ENCODE measurements at regions not wholly inside any gene's neighbourhood (a gene's known extent, or its start where the extent isn't known, plus 50 kb on each side); places are given as distances from the start of the nearest gene placed in this dataset.

DNA sequence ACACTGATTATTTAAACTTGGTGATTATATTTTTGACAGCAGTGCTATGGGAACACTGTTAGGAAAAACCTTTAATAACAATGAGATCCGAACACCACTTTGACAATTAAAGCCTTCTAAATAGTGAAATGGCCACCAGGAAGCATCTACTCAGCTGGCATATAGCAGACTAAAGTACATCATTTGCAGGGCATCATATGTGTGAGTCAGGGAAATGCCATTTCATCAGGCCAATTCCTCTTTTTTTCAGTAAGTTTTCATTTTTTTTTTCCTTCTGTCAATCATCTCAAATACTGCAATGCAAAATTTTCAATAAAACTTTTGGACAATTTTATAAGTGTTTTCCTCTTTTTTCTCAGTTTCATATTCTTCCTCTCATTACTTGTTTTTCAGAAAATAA lies 521.4 kb upstream of the SEMA3D start:
- TF ChIP-seq USF1 (CRISPR knock-in tag; IDR thresholded peaks at IDR 0.05) (no peak), DEAF1 (CRISPR knock-in tag; IDR thresholded peaks at IDR 0.05) (no peak)
- FAIRE-seq (no peak), DNase-seq (ENCODE audit: extremely low read depth in 1 of 4, low spot score in 3 of 4) (no peak), ATAC-seq (no peak)
- Histone ChIP-seq H3K4me1 (replicated peaks in 1 of 2; ENCODE audit: control insufficient read depth in 2 of 2, insufficient read depth in 2 of 2, low read length in 2 of 2) (no peaks in the 10 kb centered on the region), H3K4me2 (ENCODE audit: insufficient read depth, low read length) (no peak overlapping the region), H4K20me1 (replicated peaks; ENCODE audit: control insufficient read depth, insufficient read depth, low read length) (no peaks in the 10 kb centered on the region), H3K27me3 (ENCODE audit: control insufficient read depth in 2 of 2, insufficient read depth in 2 of 2, low read length in 2 of 2) (no peaks in the 10 kb centered on the region), H3K4me3 (no peak overlapping the region), H2AFZ (ENCODE audit: low read depth, low read length) (no peak overlapping the region), H3K79me2 (ENCODE audit: control insufficient read depth, insufficient read depth, low read length) (no peaks in the 10 kb centered on the region), H3K9me1 (ENCODE audit: control insufficient read depth, insufficient read depth, low read length) (no peaks in the 10 kb centered on the region), H3K9me3 (replicated peaks; ENCODE audit: control insufficient read depth, insufficient read depth, low read depth, low read length) (no peaks in the 10 kb centered on the region), H3K36me3 (ENCODE audit: control insufficient read depth, insufficient read depth, low read length) (no peaks in the 10 kb centered on the region), H3K9ac (ENCODE audit: insufficient read depth in 1 of 2, low read depth in 2 of 2, low read length in 2 of 2) (no peak overlapping the region), H3K27ac (ENCODE audit: extremely low read depth, low read depth, low read length) (no peak overlapping the region)
- 0% methylated on average over 1 of the region's 1 CpG for WGBS (ENCODE audit: insufficient coverage, low coverage, missing lambda C conversion rate)
- in situ Hi-C loops (cut with MboI) (no loop called here), intact Hi-C loops (cut with micrococcal nuclease) (no loop called here)
- POLR2A ChIA-PET: no interaction called here
- BruUV-seq (replicated peaks): no TSS peak
- CTCF ChIA-PET (ENCODE audit: low intra/inter-chr PET ratio): no interaction called here

GRCh38 chr7:85705076-85705475 lies 518.2 kb upstream of the SEMA3D start:
- BruUV-seq (replicated peaks): no TSS peak
- Histone ChIP-seq H3K79me2 (ENCODE audit: control insufficient read depth, insufficient read depth, low read length) (no peaks in the 10 kb centered on the region), H3K4me1 (replicated peaks in 1 of 2; ENCODE audit: control insufficient read depth in 2 of 2, insufficient read depth in 2 of 2, low read length in 2 of 2) (no peaks in the 10 kb centered on the region), H2AFZ (ENCODE audit: low read depth, low read length) (no peak overlapping the region), H3K27me3 (ENCODE audit: control insufficient read depth in 2 of 2, insufficient read depth in 2 of 2, low read length in 2 of 2) (no peaks in the 10 kb centered on the region), H3K4me3 (no peak overlapping the region), H4K20me1 (replicated peaks; ENCODE audit: control insufficient read depth, insufficient read depth, low read length) (no peaks in the 10 kb centered on the region), H3K27ac (ENCODE audit: extremely low read depth, low read depth, low read length) (no peak overlapping the region), H3K4me2 (ENCODE audit: insufficient read depth, low read length) (no peak overlapping the region), H3K9me1 (ENCODE audit: control insufficient read depth, insufficient read depth, low read length) (no peaks in the 10 kb centered on the region), H3K36me3 (ENCODE audit: control insufficient read depth, insufficient read depth, low read length) (no peaks in the 10 kb centered on the region), H3K9me3 (replicated peaks; ENCODE audit: control insufficient read depth, insufficient read depth, low read depth, low read length) (no peaks in the 10 kb centered on the region), H3K9ac (ENCODE audit: insufficient read depth in 1 of 2, low read depth in 2 of 2, low read length in 2 of 2) (no peak overlapping the region)
- FAIRE-seq: no peak
- in situ Hi-C loops (cut with MboI): no loop called here
- DNase-seq (ENCODE audit: extremely low read depth in 1 of 4, low spot score in 3 of 4): no peak
- ChIA-PET CTCF (ENCODE audit: low intra/inter-chr PET ratio) (no interaction called here), POLR2A (no interaction called here)
- WGBS (ENCODE audit: insufficient coverage, low coverage, missing lambda C conversion rate): 8% methylated on average over 2 of the region's 2 CpGs
- ATAC-seq: no peak
- intact Hi-C loops (cut with micrococcal nuclease): no loop called here
- TF ChIP-seq, protein P1, sequence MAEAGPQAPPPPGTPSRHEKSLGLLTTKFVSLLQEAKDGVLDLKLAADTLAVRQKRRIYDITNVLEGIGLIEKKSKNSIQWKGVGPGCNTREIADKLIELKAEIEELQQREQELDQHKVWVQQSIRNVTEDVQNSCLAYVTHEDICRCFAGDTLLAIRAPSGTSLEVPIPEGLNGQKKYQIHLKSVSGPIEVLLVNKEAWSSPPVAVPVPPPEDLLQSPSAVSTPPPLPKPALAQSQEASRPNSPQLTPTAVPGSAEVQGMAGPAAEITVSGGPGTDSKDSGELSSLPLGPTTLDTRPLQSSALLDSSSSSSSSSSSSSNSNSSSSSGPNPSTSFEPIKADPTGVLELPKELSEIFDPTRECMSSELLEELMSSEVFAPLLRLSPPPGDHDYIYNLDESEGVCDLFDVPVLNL (CRISPR knock-in tag; IDR thresholded peaks at IDR 0.05; ENCODE audit: low read depth): no peak
- TF ChIP-seq ZFP1 (CRISPR knock-in tag; IDR thresholded peaks at IDR 0.05) (no peak), ZNF239 (CRISPR knock-in tag; IDR thresholded peaks at IDR 0.05) (no peak), FUS (optimal IDR thresholded peaks at IDR 0.05; ENCODE audit: low read depth, low read length) (no peak), MED1 (CRISPR knock-in tag; IDR thresholded peaks at IDR 0.05; ENCODE audit: borderline replicate concordance) (no peak), CCNT2 (IDR thresholded peaks at IDR 0.05; ENCODE audit: borderline replicate concordance, extremely low read depth, insufficient read length, low read depth, low read length) (no peak), ZBTB8A (IDR thresholded peaks at IDR 0.05; ENCODE audit: partially characterized antibody) (no peak), MCM7 (IDR thresholded peaks at IDR 0.05) (no peak)
- TF ChIP-seq, protein P2, sequence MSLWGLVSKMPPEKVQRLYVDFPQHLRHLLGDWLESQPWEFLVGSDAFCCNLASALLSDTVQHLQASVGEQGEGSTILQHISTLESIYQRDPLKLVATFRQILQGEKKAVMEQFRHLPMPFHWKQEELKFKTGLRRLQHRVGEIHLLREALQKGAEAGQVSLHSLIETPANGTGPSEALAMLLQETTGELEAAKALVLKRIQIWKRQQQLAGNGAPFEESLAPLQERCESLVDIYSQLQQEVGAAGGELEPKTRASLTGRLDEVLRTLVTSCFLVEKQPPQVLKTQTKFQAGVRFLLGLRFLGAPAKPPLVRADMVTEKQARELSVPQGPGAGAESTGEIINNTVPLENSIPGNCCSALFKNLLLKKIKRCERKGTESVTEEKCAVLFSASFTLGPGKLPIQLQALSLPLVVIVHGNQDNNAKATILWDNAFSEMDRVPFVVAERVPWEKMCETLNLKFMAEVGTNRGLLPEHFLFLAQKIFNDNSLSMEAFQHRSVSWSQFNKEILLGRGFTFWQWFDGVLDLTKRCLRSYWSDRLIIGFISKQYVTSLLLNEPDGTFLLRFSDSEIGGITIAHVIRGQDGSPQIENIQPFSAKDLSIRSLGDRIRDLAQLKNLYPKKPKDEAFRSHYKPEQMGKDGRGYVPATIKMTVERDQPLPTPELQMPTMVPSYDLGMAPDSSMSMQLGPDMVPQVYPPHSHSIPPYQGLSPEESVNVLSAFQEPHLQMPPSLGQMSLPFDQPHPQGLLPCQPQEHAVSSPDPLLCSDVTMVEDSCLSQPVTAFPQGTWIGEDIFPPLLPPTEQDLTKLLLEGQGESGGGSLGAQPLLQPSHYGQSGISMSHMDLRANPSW (CRISPR knock-in tag; IDR thresholded peaks at IDR 0.05): no peak

Data from K562 (cell line).